ENCODE measurements at regions not wholly inside any gene's neighbourhood (a gene's known extent, or its start where the extent isn't known, plus 50 kb on each side); places are given as distances from the start of the nearest gene placed in this dataset.

DNA sequence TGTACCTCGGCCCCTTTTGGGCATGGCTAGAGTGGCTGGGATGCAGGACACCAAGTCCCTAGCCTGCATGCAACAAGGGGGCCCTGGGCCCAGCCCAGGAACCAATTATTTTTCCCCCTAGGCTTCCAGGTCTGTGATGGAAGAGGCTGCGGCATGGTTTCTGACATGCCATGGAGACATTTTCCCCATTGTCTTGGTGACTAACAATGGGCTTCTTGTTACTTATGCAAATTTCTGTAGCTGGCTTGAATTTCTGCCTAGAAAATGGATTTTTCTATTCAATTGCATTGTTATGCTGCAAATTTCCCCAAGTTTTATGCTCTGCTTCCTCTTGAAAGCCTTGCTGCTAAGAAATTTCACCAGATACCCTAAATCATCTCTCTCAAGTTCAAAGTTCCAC lies 1269.6 kb upstream of the CITED2 start:
- no peak for TF ChIP-seq POLR2AphosphoS5 (IDR thresholded peaks at IDR 0.05; ENCODE audit: control insufficient read depth, insufficient read depth, low read depth, low read length)
- TF ChIP-seq SP1 (CRISPR knock-in tag; IDR thresholded peaks at IDR 0.05): no peak
- no peak for TF ChIP-seq TBL1XR1 (IDR thresholded peaks at IDR 0.05; ENCODE audit: low read length in 2 of 2)
- no peak for TF ChIP-seq GTF2F1 (IDR thresholded peaks at IDR 0.05; ENCODE audit: low read depth, low read length)
- no peak for TF ChIP-seq RFX5 (IDR thresholded peaks at IDR 0.05; ENCODE audit: low read depth, low read length)
- TF ChIP-seq CREBBP (IDR thresholded peaks at IDR 0.05; ENCODE audit: low read depth, low read length): no peak
- TF ChIP-seq, protein P1, sequence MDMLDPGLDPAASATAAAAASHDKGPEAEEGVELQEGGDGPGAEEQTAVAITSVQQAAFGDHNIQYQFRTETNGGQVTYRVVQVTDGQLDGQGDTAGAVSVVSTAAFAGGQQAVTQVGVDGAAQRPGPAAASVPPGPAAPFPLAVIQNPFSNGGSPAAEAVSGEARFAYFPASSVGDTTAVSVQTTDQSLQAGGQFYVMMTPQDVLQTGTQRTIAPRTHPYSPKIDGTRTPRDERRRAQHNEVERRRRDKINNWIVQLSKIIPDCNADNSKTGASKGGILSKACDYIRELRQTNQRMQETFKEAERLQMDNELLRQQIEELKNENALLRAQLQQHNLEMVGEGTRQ (CRISPR knock-in tag; IDR thresholded peaks at IDR 0.05): no peak
- TF ChIP-seq, protein P2, sequence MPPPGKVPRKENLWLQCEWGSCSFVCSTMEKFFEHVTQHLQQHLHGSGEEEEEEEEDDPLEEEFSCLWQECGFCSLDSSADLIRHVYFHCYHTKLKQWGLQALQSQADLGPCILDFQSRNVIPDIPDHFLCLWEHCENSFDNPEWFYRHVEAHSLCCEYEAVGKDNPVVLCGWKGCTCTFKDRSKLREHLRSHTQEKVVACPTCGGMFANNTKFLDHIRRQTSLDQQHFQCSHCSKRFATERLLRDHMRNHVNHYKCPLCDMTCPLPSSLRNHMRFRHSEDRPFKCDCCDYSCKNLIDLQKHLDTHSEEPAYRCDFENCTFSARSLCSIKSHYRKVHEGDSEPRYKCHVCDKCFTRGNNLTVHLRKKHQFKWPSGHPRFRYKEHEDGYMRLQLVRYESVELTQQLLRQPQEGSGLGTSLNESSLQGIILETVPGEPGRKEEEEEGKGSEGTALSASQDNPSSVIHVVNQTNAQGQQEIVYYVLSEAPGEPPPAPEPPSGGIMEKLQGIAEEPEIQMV (tag; conservative IDR thresholded peaks at IDR 0.05; ENCODE audit: low read depth): no peak

Data from K562 (cell line).